ENCODE measurements at regions not wholly inside any gene's neighbourhood (a gene's known extent, or its start where the extent isn't known, plus 50 kb on each side); places are given as distances from the start of the nearest gene placed in this dataset.
"Not testable (repeated sequence)": the region's sequence is repeated elsewhere in the genome, so short reads cannot be mapped to it uniquely, and the experiment has no call there.

DNA sequence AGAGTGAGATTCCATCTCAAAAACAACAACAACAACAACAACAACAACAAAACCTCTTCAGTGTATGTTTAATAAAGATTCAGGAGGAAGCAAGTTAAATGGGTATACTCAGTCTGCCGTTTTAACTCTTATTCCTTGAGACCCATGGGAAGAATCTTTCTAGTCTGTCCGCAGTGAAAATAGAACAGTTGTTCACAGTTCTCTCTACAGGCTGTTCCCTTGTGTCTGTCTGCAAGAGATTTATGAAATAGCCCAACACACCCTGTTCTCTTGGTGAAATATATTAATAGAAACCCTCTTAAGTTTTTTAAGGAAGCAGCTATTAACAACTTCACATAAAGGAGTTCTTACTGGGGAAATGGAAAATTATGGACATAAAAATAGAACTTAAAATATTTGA, 682.2 kb upstream of the RAG2 start:
- Histone ChIP-seq H3K4me1 (no peaks in the 10 kb centered on the region), H3K27ac (no peak overlapping the region), H3K9me3 (peaks cover 0 to 6% (median 0%) of the 10 kb centered on the region in 8 donors), H3K27me3 (replicated peaks in 1 of 7) (no peaks in the 10 kb centered on the region), H3K36me3 (no peaks in the 10 kb centered on the region), H3K4me3 (no peak overlapping the region)
- TF ChIP-seq POLR2AphosphoS5 (IDR thresholded peaks at IDR 0.05) (no peak), CTCF (IDR thresholded peaks at IDR 0.05 in 8 of 11, conservative IDR thresholded peaks at IDR 0.05 in 3 of 11) (no peak), POLR2A (IDR thresholded peaks at IDR 0.05) (no peak)
- no peak for DNase-seq
- intact Hi-C loops (cut with DNase I; ENCODE audit: low total_unique reads) = no loop called here
- WGBS, 5 donors = 51 to 79% (median 63%) methylated on average over 2 of the region's 2 CpGs

- TF ChIP-seq CTCF (IDR thresholded peaks at IDR 0.05 in 8 of 11, conservative IDR thresholded peaks at IDR 0.05 in 3 of 11) (no peak), POLR2AphosphoS5 (IDR thresholded peaks at IDR 0.05) (no peak), POLR2A (IDR thresholded peaks at IDR 0.05) (no peak)
- Histone ChIP-seq H3K4me3 (no peak overlapping the region), H3K9me3 (peaks cover 0 to 6% (median 0%) of the 10 kb centered on the region in 8 donors), H3K27ac (no peak overlapping the region), H3K27me3 (replicated peaks in 1 of 7) (no peaks in the 10 kb centered on the region), H3K4me1 (no peaks in the 10 kb centered on the region), H3K36me3 (no peaks in the 10 kb centered on the region)
- no peak for DNase-seq
- intact Hi-C loops (cut with DNase I; ENCODE audit: low total_unique reads) = no loop called here
- 86 to 95% (median 90%) methylated on average over 3 of the region's 3 CpGs for WGBS, 5 donors
Observed at GRCh38 chr11:37277896-37278465, 679.9 kb upstream of the RAG2 start.

DNA sequence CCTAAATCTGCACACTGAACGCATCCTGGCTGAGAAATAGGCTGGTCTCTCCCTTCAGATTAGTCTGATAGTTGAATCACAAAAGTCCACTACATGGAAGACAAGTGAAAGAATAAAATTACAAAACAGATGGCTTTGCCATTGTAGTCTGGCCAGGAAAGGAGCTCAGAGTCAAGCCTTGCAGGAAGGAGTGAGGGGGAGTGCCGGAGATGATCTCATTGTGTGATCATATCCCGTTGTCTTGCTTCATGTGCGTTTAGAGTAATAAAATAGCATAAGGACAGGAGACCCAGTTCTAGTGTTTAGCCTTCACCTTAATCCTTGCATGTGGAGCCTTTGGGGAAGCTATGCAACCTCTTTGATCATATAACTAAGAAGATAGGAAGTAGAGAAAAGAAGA, 666.7 kb upstream of the RAG2 start:
- Histone ChIP-seq H3K27ac (no peak overlapping the region), H3K36me3 (no peaks in the 10 kb centered on the region), H3K9me3 (peaks cover 0 to 14% (median 4%) of the 10 kb centered on the region in 8 donors), H3K4me1 (no peaks in the 10 kb centered on the region), H3K27me3 (replicated peaks in 1 of 7) (no peaks in the 10 kb centered on the region), H3K4me3 (no peak overlapping the region)
- DNase-seq = no peak
- intact Hi-C loops (cut with DNase I; ENCODE audit: low total_unique reads) = no loop called here
- TF ChIP-seq POLR2A (IDR thresholded peaks at IDR 0.05) (no peak), CTCF (IDR thresholded peaks at IDR 0.05 in 8 of 11, conservative IDR thresholded peaks at IDR 0.05 in 3 of 11) (no peak), POLR2AphosphoS5 (IDR thresholded peaks at IDR 0.05) (no peak)
- 43 to 68% (median 52%) methylated on average over 4 of the region's 4 CpGs for WGBS, 5 donors

DNA sequence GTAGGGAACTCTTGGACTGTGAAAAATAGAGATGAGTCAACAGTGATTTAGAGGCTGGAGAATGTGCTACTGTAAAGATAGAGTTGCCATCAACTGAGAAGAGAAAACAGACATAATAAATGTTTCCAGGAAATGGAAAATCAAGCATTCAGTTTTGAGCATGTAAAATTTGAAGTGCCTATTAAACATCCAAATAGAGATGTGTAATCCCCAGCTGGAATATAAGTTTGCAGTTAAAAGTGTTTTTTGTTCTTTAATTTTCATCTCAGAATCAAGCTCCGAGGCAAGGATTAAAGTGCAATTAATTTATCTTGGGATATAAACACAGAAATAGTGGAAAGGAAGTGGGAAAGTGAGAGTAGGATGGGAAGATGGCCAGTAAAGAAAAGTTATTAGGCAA, 666.0 kb upstream of the RAG2 start:
- no peak overlapping the region for H3K27ac ChIP-seq
- H3K9me3 ChIP-seq = peaks cover 0 to 14% (median 4%) of the 10 kb centered on the region in 8 donors
- no peak overlapping the region for H3K4me3 ChIP-seq
- intact Hi-C loops (cut with DNase I; ENCODE audit: low total_unique reads) = no loop called here
- TF ChIP-seq POLR2AphosphoS5 (IDR thresholded peaks at IDR 0.05) = no peak
- no peak for TF ChIP-seq POLR2A (IDR thresholded peaks at IDR 0.05)
- TF ChIP-seq CTCF (IDR thresholded peaks at IDR 0.05 in 8 of 11, conservative IDR thresholded peaks at IDR 0.05 in 3 of 11) = no peak
- H3K27me3 ChIP-seq (replicated peaks in 1 of 7) = no peaks in the 10 kb centered on the region
- H3K4me1 ChIP-seq = no peaks in the 10 kb centered on the region
- 55 to 71% (median 61%) methylated on average over 1 of the region's 1 CpG for WGBS, 5 donors
- no peaks in the 10 kb centered on the region for H3K36me3 ChIP-seq
- DNase-seq = no peak

GRCh38 chr11:37263467-37263866, 665.4 kb upstream of the RAG2 start:
- H3K27ac ChIP-seq; H3K27me3 ChIP-seq (replicated peaks in 1 of 7); H3K4me3 ChIP-seq; intact Hi-C loops (cut with DNase I; ENCODE audit: low total_unique reads); H3K4me1 ChIP-seq; H3K36me3 ChIP-seq; DNase-seq: not testable (repeated sequence)
- H3K9me3 ChIP-seq = peaks cover 0 to 14% (median 4%) of the 10 kb centered on the region in 8 donors
- 75 to 83% (median 81%) methylated on average over 9 of the region's 9 CpGs for WGBS, 5 donors

All from spleen (tissue), 11 donors.